H9 (cell line): ENCODE measurements at regions not wholly inside any gene's neighbourhood (a gene's known extent, or its start where the extent isn't known, plus 50 kb on each side); places are given as distances from the start of the nearest gene placed in this dataset.

Experiments used
- DNase-seq: peaks from one replicate; pipeline ENCODE4 v3.0.0-alpha.2; 2017
- H2AFZ ChIP-seq: one replicate; pipeline ENCODE4 v1.6.1; 2013; ENCODE audit warnings: mild to moderate bottlenecking, low read length, control low read depth, moderate library complexity
- H2AK5ac ChIP-seq: 2 replicates; pipeline ENCODE4 v1.6.1; 2013; ENCODE audit warnings: low read length, control low read depth, mixed read lengths; ENCODE audit not compliant: insufficient read length
- H2BK120ac ChIP-seq: one replicate; pipeline ENCODE4 v1.6.1; 2013; ENCODE audit warnings: low read depth, mild to moderate bottlenecking, low read length, control low read depth, inconsistent platforms; ENCODE audit not compliant: poor library complexity, severe bottlenecking
- H2BK12ac ChIP-seq: 2 replicates; pipeline ENCODE4 v1.6.1; 2013; ENCODE audit warnings: low read length, control low read depth, mixed read lengths, low read depth; ENCODE audit not compliant: insufficient read length
- H2BK15ac ChIP-seq: 2 replicates; pipeline ENCODE4 v1.6.1; 2013; ENCODE audit warnings: low read depth, low read length, control low read depth
- H2BK20ac ChIP-seq: one replicate; pipeline ENCODE4 v1.6.1; 2013; ENCODE audit warnings: low read depth, mild to moderate bottlenecking, low read length, control low read depth, inconsistent platforms; ENCODE audit not compliant: poor library complexity, severe bottlenecking
- H2BK5ac ChIP-seq: 2 replicates; pipeline ENCODE4 v1.6.1; 2013; ENCODE audit warnings: low read length, control low read depth, mixed read lengths; ENCODE audit not compliant: insufficient read length
- H3K14ac ChIP-seq: 2 replicates; pipeline ENCODE4 v1.6.1; 2013; ENCODE audit warnings: low read length, control low read depth; ENCODE audit not compliant: insufficient read depth
- H3K18ac ChIP-seq: 2 replicates; pipeline ENCODE4 v1.6.1; 2013; ENCODE audit warnings: low read depth, mild to moderate bottlenecking, mixed read lengths, low read length, control low read depth; ENCODE audit not compliant: insufficient read length
- H3K23ac ChIP-seq: 2 replicates; pipeline ENCODE4 v1.6.1; 2013; ENCODE audit warnings: low read length, control low read depth, mixed read lengths, low read depth; ENCODE audit not compliant: insufficient read length
- H3K23me2 ChIP-seq: 2 replicates; pipeline ENCODE4 v1.6.1; 2013; ENCODE audit warnings: low read depth, mild to moderate bottlenecking, mixed read lengths, low read length, control low read depth; ENCODE audit not compliant: insufficient read length, poor library complexity, severe bottlenecking
- H3K27ac ChIP-seq: 2 replicates; pipeline ENCODE4 v1.5.1; 2013; ENCODE audit warnings: low read length, control low read depth, mixed read lengths, low read depth; ENCODE audit not compliant: insufficient read length
- H3K27me3 ChIP-seq: 2 replicates; pipeline ENCODE4 v1.6.1; 2013; ENCODE audit warnings: low read length, control low read depth, inconsistent platforms; ENCODE audit not compliant: insufficient read depth
- H3K4ac ChIP-seq: 2 replicates; pipeline ENCODE4 v1.6.1; 2013; ENCODE audit warnings: low read depth, mild to moderate bottlenecking, control low read depth, inconsistent platforms, low read length, moderate library complexity
- H3K4me1 ChIP-seq: 2 replicates; pipeline ENCODE4 v1.6.1; 2013; ENCODE audit warnings: low read length, control low read depth, inconsistent platforms; ENCODE audit not compliant: insufficient read depth
- H3K4me2 ChIP-seq: 2 replicates; pipeline ENCODE4 v1.6.1; 2013; ENCODE audit warnings: low read length, control low read depth, mixed read lengths; ENCODE audit not compliant: insufficient read length, insufficient read depth
- H3K56ac ChIP-seq: 2 replicates; pipeline ENCODE4 v1.6.1; 2013; ENCODE audit warnings: low read depth, mild to moderate bottlenecking, mixed read lengths, low read length, control low read depth; ENCODE audit not compliant: insufficient read length
- H3K79me1 ChIP-seq: 2 replicates; pipeline ENCODE4 v1.6.1; 2013; ENCODE audit warnings: low read depth, mild to moderate bottlenecking, moderate library complexity, low read length, control low read depth, inconsistent platforms; ENCODE audit not compliant: insufficient read depth, poor library complexity, severe bottlenecking
- H3K79me2 ChIP-seq: 2 replicates; pipeline ENCODE4 v1.6.1; 2013; ENCODE audit warnings: low read length, control low read depth, inconsistent platforms; ENCODE audit not compliant: insufficient read depth
- H3K9ac ChIP-seq: 2 replicates; pipeline ENCODE4 v1.6.1; 2013; ENCODE audit warnings: low read length, control low read depth, mixed read lengths; ENCODE audit not compliant: insufficient read length; ENCODE audit errors: extremely low read depth
- H3K9me3 ChIP-seq: one replicate; pipeline ENCODE4 v1.6.1; 2013; ENCODE audit warnings: low read depth, low read length, inconsistent platforms; ENCODE audit not compliant: control insufficient read depth
- H3T11ph ChIP-seq: one replicate; pipeline ENCODE4 v1.6.1; 2013; ENCODE audit warnings: mild to moderate bottlenecking, low read length, control low read depth, inconsistent platforms
- H4K20me1 ChIP-seq: one replicate; pipeline ENCODE4 v1.6.1; 2013; ENCODE audit not compliant: control insufficient read depth, insufficient read length, insufficient read depth
- H4K5ac ChIP-seq: 2 replicates; pipeline ENCODE4 v1.6.1; 2013; ENCODE audit warnings: low read depth, mild to moderate bottlenecking, mixed read lengths, low read length, control low read depth; ENCODE audit not compliant: insufficient read length
- H4K8ac ChIP-seq: replicated peaks from 2 replicates; pipeline ENCODE4 v1.6.1; 2013; ENCODE audit warnings: low read length, control low read depth, mixed read lengths, low read depth; ENCODE audit not compliant: insufficient read length
- H4K91ac ChIP-seq: 2 replicates; pipeline ENCODE4 v1.6.1; 2013; ENCODE audit warnings: low read depth, mild to moderate bottlenecking, moderate library complexity, mixed read lengths, low read length, control low read depth; ENCODE audit not compliant: insufficient read length
- H3K27ac Mint-ChIP-seq, 3 experiments: 2 replicates in 2 of 3; 3 replicates in 1 of 3; pipeline ENCODE4 v1.8.0; 2020 to 2021; ENCODE audit warnings: mixed read lengths in 3 of 3, mild to moderate bottlenecking in 1 of 3, moderate library complexity in 1 of 3
- H3K27me3 Mint-ChIP-seq: 2 replicates; pipeline ENCODE4 v1.8.0; 2021; ENCODE audit warnings: low read depth, mild to moderate bottlenecking, moderate library complexity, mixed read lengths
- H3K36me3 Mint-ChIP-seq, 3 experiments: 2 replicates in 2 of 3; 3 replicates in 1 of 3; pipeline ENCODE4 v1.8.0; 2020 to 2021; ENCODE audit warnings: low read depth in 3 of 3, mixed read lengths in 3 of 3; ENCODE audit not compliant: insufficient read depth in 1 of 3
- H3K4me1 Mint-ChIP-seq, 2 experiments: 2 replicates each; pipeline ENCODE4 v1.8.0; 2020; ENCODE audit warnings: mixed read lengths in 2 of 2
- H3K4me3 Mint-ChIP-seq, 2 experiments: 2 replicates in 1 of 2; 3 replicates in 1 of 2; pipeline ENCODE4 v1.8.0; 2020 to 2021; ENCODE audit warnings: mild to moderate bottlenecking in 2 of 2, mixed read lengths in 2 of 2, moderate library complexity in 1 of 2
- H3K9me3 Mint-ChIP-seq, 2 experiments: 2 replicates in 1 of 2; 3 replicates in 1 of 2; pipeline ENCODE4 v1.8.0; 2020; ENCODE audit warnings: mild to moderate bottlenecking in 2 of 2, mixed read lengths in 2 of 2, moderate library complexity in 1 of 2
- CTCF ChIP-seq: fragments of 200-600 bp; sonication (generic); conservative IDR thresholded peaks from 3 replicates; pipeline ENCODE4 v1.8.0; 2021; ENCODE audit warnings: antibody characterized with exemption, mild to moderate bottlenecking
- WGBS: extraction: QIAGEN DNeasy Blood & Tissue Kit; methylation state at CpG from one replicate; pipeline ENCODE4 v1.1.7; 2013; ENCODE audit warnings: missing lambda C conversion rate, low lambda C conversion rate, mixed read lengths; ENCODE audit not compliant: insufficient read length; ENCODE audit errors: extremely low coverage; 5-methylcytosine and 5-hydroxymethylcytosine counted together

GRCh38 chr13:57424379-57424778, 207.2 kb upstream of the PCDH17 start:
- Mint-ChIP-seq H3K4me1 (no peaks in the 10 kb centered on the region), H3K27ac (no peak overlapping the region)
- no peak overlapping the region for H2AK5ac ChIP-seq

More at GRCh38 chr13:57424379-57424778, 207.2 kb upstream of the PCDH17 start:
- peaks cover 3% of the 10 kb centered on the region; the same call in 1 of the 2 replicates for H3K27me3 Mint-ChIP-seq
- no peak overlapping the region for H3K4me3 Mint-ChIP-seq
- no peaks in the 10 kb centered on the region for H3K9me3 ChIP-seq
- no peak overlapping the region for H3K56ac ChIP-seq
- no peak overlapping the region for H3K4ac ChIP-seq
- no peaks in the 10 kb centered on the region for H3K79me1 ChIP-seq
- no peak overlapping the region for H2BK20ac ChIP-seq
- H4K20me1 ChIP-seq = no peaks in the 10 kb centered on the region
- peaks cover 5 to 8% of the 10 kb centered on the region in 2 experiments for H3K9me3 Mint-ChIP-seq
- H2BK15ac ChIP-seq = no peak overlapping the region
- no peak overlapping the region for H3T11ph ChIP-seq
- no peak overlapping the region for H3K14ac ChIP-seq
- no peak for DNase-seq
- no peaks in the 10 kb centered on the region for H3K27me3 ChIP-seq
- H2BK12ac ChIP-seq = no peak overlapping the region
- no peak overlapping the region for H3K23ac ChIP-seq
- H3K27ac ChIP-seq = no peak overlapping the region
- WGBS = no CpG with 5 or more reads among the region's 1 CpG
- no peak overlapping the region for H4K8ac ChIP-seq
- no peak overlapping the region for H3K4me2 ChIP-seq
- H3K9ac ChIP-seq = no peak overlapping the region
- no peak overlapping the region for H2AFZ ChIP-seq
- H3K23me2 ChIP-seq = no peaks in the 10 kb centered on the region
- TF ChIP-seq CTCF = no peak
- H3K36me3 Mint-ChIP-seq = peaks cover 0 to 12% (median 0%) of the 10 kb centered on the region in 3 experiments; a peak in 2 of 7 replicates
- no peaks in the 10 kb centered on the region for H3K79me2 ChIP-seq
- H2BK5ac ChIP-seq = no peak overlapping the region
- H3K18ac ChIP-seq = no peak overlapping the region
- H3K4me1 ChIP-seq = no peaks in the 10 kb centered on the region
- H4K91ac ChIP-seq = no peak overlapping the region
- H4K5ac ChIP-seq = no peak overlapping the region
- H2BK120ac ChIP-seq = no peak overlapping the region
